Osteoblast (primary cell): ENCODE measurements at regions not wholly inside any gene's neighbourhood (a gene's known extent, or its start where the extent isn't known, plus 50 kb on each side); places are given as distances from the start of the nearest gene placed in this dataset.

ENCODE experiments used
- DNase-seq: peaks from one replicate; pipeline ENCODE4 v3.0.0; 2011; ENCODE audit warnings: low spot score, mixed read lengths; ENCODE audit not compliant: insufficient read length; ENCODE audit errors: missing footprints
- H2AFZ ChIP-seq: 2 replicates; pipeline ENCODE4 v1.6.0; 2011; ENCODE audit warnings: mild to moderate bottlenecking, low read length
- H3K27ac ChIP-seq: 2 replicates; pipeline ENCODE4 v1.5.1; 2011; ENCODE audit warnings: mild to moderate bottlenecking, low read depth, low read length, moderate library complexity
- H3K27me3 ChIP-seq: 2 replicates; pipeline ENCODE4 v1.6.0; 2012; ENCODE audit warnings: mild to moderate bottlenecking, control low read depth, inconsistent platforms, low read length, moderate library complexity; ENCODE audit not compliant: insufficient read depth
- H3K36me3 ChIP-seq: 2 replicates; pipeline ENCODE4 v1.5.1; 2011; ENCODE audit warnings: mild to moderate bottlenecking, low read length, control low read depth, moderate library complexity; ENCODE audit not compliant: insufficient read depth
- H3K4me1 ChIP-seq: 2 replicates; pipeline ENCODE4 v1.5.1; 2011; ENCODE audit warnings: mild to moderate bottlenecking, low read length, control low read depth, moderate library complexity; ENCODE audit not compliant: insufficient read depth
- H3K4me2 ChIP-seq: 2 replicates; pipeline ENCODE4 v1.6.0; 2011; ENCODE audit warnings: mild to moderate bottlenecking, low read length; ENCODE audit not compliant: insufficient read depth
- H3K4me3 ChIP-seq: fragments of 200-600 bp; sonication (generic); 3 replicates; pipeline ENCODE4 v1.5.1; 2012; ENCODE audit warnings: mild to moderate bottlenecking, low read length, inconsistent platforms; ENCODE audit not compliant: insufficient read depth
- H3K79me2 ChIP-seq: 2 replicates; pipeline ENCODE4 v1.6.0; 2012; ENCODE audit warnings: mild to moderate bottlenecking, low read length, control low read depth, inconsistent platforms; ENCODE audit not compliant: insufficient read depth
- H3K9me3 ChIP-seq: 2 replicates; pipeline ENCODE4 v1.5.1; 2011; ENCODE audit warnings: low read depth, low read length, control low read depth
- H4K20me1 ChIP-seq: 2 replicates; pipeline ENCODE4 v1.6.0; 2012; ENCODE audit warnings: mild to moderate bottlenecking, low read length, control low read depth; ENCODE audit not compliant: insufficient read depth
- CTCF ChIP-seq: IDR thresholded peaks from 2 replicates; pipeline ENCODE4 v1.5.1; 2011; ENCODE audit warnings: mild to moderate bottlenecking, low read depth, low read length, moderate library complexity; ENCODE audit errors: extremely low read depth

- Histone ChIP-seq H3K9me3 (no peaks in the 10 kb centered on the region), H3K4me3 (peak overlapping the region; percentile 26), H3K4me2 (peak overlapping the region; percentile 56), H2AFZ (peak overlapping the region; percentile 59), H3K27ac (no peak overlapping the region), H4K20me1 (no peaks in the 10 kb centered on the region), H3K4me1 (peaks cover 4% of the 10 kb centered on the region), H3K79me2 (no peaks in the 10 kb centered on the region), H3K36me3 (no peaks in the 10 kb centered on the region), H3K27me3 (no peaks in the 10 kb centered on the region)
- no peak for TF ChIP-seq CTCF
- DNase-seq, result peak; percentile 42
Measured at GRCh38 chr14:58716706-58717105, 78.9 kb downstream of the DACT1 start.

- Histone ChIP-seq H3K27ac (no peak overlapping the region), H3K79me2 (no peaks in the 10 kb centered on the region), H4K20me1 (no peaks in the 10 kb centered on the region), H3K4me1 (peaks cover 4% of the 10 kb centered on the region), H2AFZ (peak overlapping the region; percentile 59), H3K9me3 (no peaks in the 10 kb centered on the region), H3K27me3 (no peaks in the 10 kb centered on the region), H3K4me3 (no peak overlapping the region), H3K4me2 (peak overlapping the region; percentile 56), H3K36me3 (no peaks in the 10 kb centered on the region)
- peak; percentile 50 for DNase-seq
- no peak for TF ChIP-seq CTCF
Measured at GRCh38 chr14:58717211-58717610, 79.4 kb downstream of the DACT1 start.

- H3K9me3 ChIP-seq, result no peaks in the 10 kb centered on the region
- H3K27me3 ChIP-seq, result no peaks in the 10 kb centered on the region
- no peaks in the 10 kb centered on the region for H3K36me3 ChIP-seq
- H4K20me1 ChIP-seq, result no peaks in the 10 kb centered on the region
- no peaks in the 10 kb centered on the region for H3K79me2 ChIP-seq
- DNase-seq, result peak; percentile 25
- H3K4me3 ChIP-seq, result no peak overlapping the region
- TF ChIP-seq CTCF, result no peak
- H3K27ac ChIP-seq, result no peak overlapping the region
- no peak overlapping the region for H2AFZ ChIP-seq
- H3K4me1 ChIP-seq, result peaks cover 4% of the 10 kb centered on the region
- no peak overlapping the region for H3K4me2 ChIP-seq
Measured at GRCh38 chr14:58717813-58718212, 80.1 kb downstream of the DACT1 start.

- no peaks in the 10 kb centered on the region for H3K9me3 ChIP-seq
- no peaks in the 10 kb centered on the region for H4K20me1 ChIP-seq
- no peak for TF ChIP-seq CTCF
- no peak overlapping the region for H2AFZ ChIP-seq
- H3K4me1 ChIP-seq, result peaks cover 4% of the 10 kb centered on the region
- no peaks in the 10 kb centered on the region for H3K36me3 ChIP-seq
- H3K27me3 ChIP-seq, result no peaks in the 10 kb centered on the region
- no peak overlapping the region for H3K27ac ChIP-seq
- no peak overlapping the region for H3K4me3 ChIP-seq
- no peak overlapping the region for H3K4me2 ChIP-seq
- DNase-seq, result no peak
- no peaks in the 10 kb centered on the region for H3K79me2 ChIP-seq
Measured at GRCh38 chr14:58718226-58719205, 80.8 kb downstream of the DACT1 start.
